Kidney epithelial cell (primary cell): ENCODE measurements at regions not wholly inside any gene's neighbourhood (a gene's known extent, or its start where the extent isn't known, plus 50 kb on each side); places are given as distances from the start of the nearest gene placed in this dataset.

ENCODE experiments used
- DNase-seq: peaks from one replicate; pipeline ENCODE4 v3.0.0-alpha.2; 2010; ENCODE audit warnings: low read depth
- H3K27me3 ChIP-seq: 2 replicates; pipeline ENCODE4 v1.6.0; 2011; ENCODE audit warnings: low read length; ENCODE audit not compliant: control insufficient read depth, insufficient read depth
- H3K36me3 ChIP-seq: 2 replicates; pipeline ENCODE4 v1.5.1; 2011; ENCODE audit warnings: low read length; ENCODE audit not compliant: control insufficient read depth, insufficient read depth
- H3K4me3 ChIP-seq: 2 replicates; pipeline ENCODE4 v1.5.1; 2011; ENCODE audit warnings: low read depth, mild to moderate bottlenecking, control low read depth, low read length
- CTCF ChIP-seq: IDR thresholded peaks from 2 replicates; pipeline ENCODE4 v1.5.1; 2011; ENCODE audit warnings: mild to moderate bottlenecking, moderate library complexity, low read length, control low read depth, inconsistent platforms; ENCODE audit not compliant: insufficient read depth, poor library complexity, severe bottlenecking

GRCh38 chr11:69884286-69884685, 65.1 kb upstream of the FGF3 start:
- no peak overlapping the region for H3K4me3 ChIP-seq
- no peak for TF ChIP-seq CTCF
- H3K27me3 ChIP-seq: peaks cover 12% of the 10 kb centered on the region
- no peak for DNase-seq
- no peaks in the 10 kb centered on the region for H3K36me3 ChIP-seq

GRCh38 chr11:69884751-69885150, 65.5 kb upstream of the FGF3 start:
- Histone ChIP-seq H3K36me3 (no peaks in the 10 kb centered on the region), H3K4me3 (no peak overlapping the region), H3K27me3 (peaks cover 16% of the 10 kb centered on the region)
- no peak for DNase-seq
- TF ChIP-seq CTCF: no peak

- H3K4me3 ChIP-seq: no peak overlapping the region
- TF ChIP-seq CTCF: no peak
- H3K36me3 ChIP-seq: no peaks in the 10 kb centered on the region
- peaks cover 36% of the 10 kb centered on the region for H3K27me3 ChIP-seq
- no peak for DNase-seq
Measured at GRCh38 chr11:69887330-69887729, 68.1 kb upstream of the FGF3 start.

- DNase-seq: no peak
- Histone ChIP-seq H3K27me3 (peaks cover 42% of the 10 kb centered on the region), H3K4me3 (no peak overlapping the region), H3K36me3 (no peaks in the 10 kb centered on the region)
- no peak for TF ChIP-seq CTCF
Measured at GRCh38 chr11:69887841-69888427, 68.7 kb upstream of the FGF3 start.

- TF ChIP-seq CTCF: peak; percentile 94
- H3K4me3 ChIP-seq: no peak overlapping the region
- no peak for DNase-seq
- H3K27me3 ChIP-seq: peaks cover 44% of the 10 kb centered on the region
- H3K36me3 ChIP-seq: no peaks in the 10 kb centered on the region
Measured at GRCh38 chr11:69888483-69889181, 69.4 kb upstream of the FGF3 start.
